ENCODE measurements at regions not wholly inside any gene's neighbourhood (a gene's known extent, or its start where the extent isn't known, plus 50 kb on each side); places are given as distances from the start of the nearest gene placed in this dataset.

- Histone ChIP-seq H2AFZ (ENCODE audit: insufficient read depth, low read depth, low read length, poor library complexity, severe bottlenecking) (no peak overlapping the region), H3K27ac (ENCODE audit: low read depth in 1 of 2, low read length in 2 of 2) (no peak overlapping the region), H3K4me2 (replicated peaks; ENCODE audit: extremely low read depth, low read length, poor library complexity, severe bottlenecking) (no peak overlapping the region), H3K9ac (ENCODE audit: insufficient read depth, low read length, poor library complexity, severe bottlenecking) (no peak overlapping the region), H3K36me3 (replicated peaks in 1 of 2; ENCODE audit: control insufficient read depth in 1 of 2, insufficient read depth in 2 of 2, low read length in 2 of 2) (no peaks in the 10 kb centered on the region), H4K20me1 (ENCODE audit: insufficient read depth, low read length) (no peaks in the 10 kb centered on the region), H3K27me3 (ENCODE audit: control insufficient read depth in 2 of 2, insufficient read depth in 2 of 2, low read length in 2 of 2) (no peaks in the 10 kb centered on the region), H3K4me1 (ENCODE audit: control insufficient read depth in 1 of 2, insufficient read depth in 2 of 2, low read length in 2 of 2) (no peaks in the 10 kb centered on the region), H3K9me3 (replicated peaks in 1 of 2; ENCODE audit: control insufficient read depth in 1 of 2, insufficient read depth in 1 of 2, low read length in 2 of 2) (no peaks in the 10 kb centered on the region), H3K79me2 (ENCODE audit: insufficient read depth, low read length) (no peaks in the 10 kb centered on the region), H3K4me3 (replicated peaks in 1 of 3; ENCODE audit: low read depth in 2 of 3, low read length in 3 of 3) (no peak overlapping the region)
- H3K9me3 Mint-ChIP-seq = peaks cover 0 to 11% (median 5%) of the 10 kb centered on the region in 7 donors
- H3K27ac Mint-ChIP-seq = no peak overlapping the region
- H3K36me3 Mint-ChIP-seq = no peaks in the 10 kb centered on the region
- intact Hi-C loops (cut with micrococcal nuclease) = no loop called here
- DNase-seq = no peak
- WGBS (ENCODE audit: insufficient coverage) = no CpG with 5 or more reads among the region's 4 CpGs
- TF ChIP-seq CTCF (IDR thresholded peaks at IDR 0.05) = no peak
- H3K4me3 Mint-ChIP-seq = no peak overlapping the region
- no peaks in the 10 kb centered on the region for H3K4me1 Mint-ChIP-seq
- peaks cover 2 to 5% (median 3%) of the 10 kb centered on the region in 3 donors for H3K27me3 Mint-ChIP-seq (ENCODE audit: low read depth in 3 of 3)
Measured at GRCh38 chr1:181369416-181369815, 113.9 kb upstream of the CACNA1E start.

GRCh38 chr1:181383695-181384094 lies 99.6 kb upstream of the CACNA1E start:
- H2AFZ ChIP-seq (ENCODE audit: insufficient read depth, low read depth, low read length, poor library complexity, severe bottlenecking) = no peak overlapping the region
- H3K27ac Mint-ChIP-seq = no peak overlapping the region
- no peak overlapping the region for H3K27ac ChIP-seq (ENCODE audit: low read depth in 1 of 2, low read length in 2 of 2)
- no peaks in the 10 kb centered on the region for H3K36me3 Mint-ChIP-seq
- peak in 1 of 3 donors; percentile 6 for DNase-seq
- no peaks in the 10 kb centered on the region for H3K4me1 ChIP-seq (ENCODE audit: control insufficient read depth in 1 of 2, insufficient read depth in 2 of 2, low read length in 2 of 2)
- peaks cover 0 to 6% (median 2%) of the 10 kb centered on the region in 7 donors for H3K9me3 Mint-ChIP-seq
- WGBS (ENCODE audit: insufficient coverage) = 24% methylated on average over 4 of the region's 6 CpGs
- H3K4me3 ChIP-seq (replicated peaks in 1 of 3; ENCODE audit: low read depth in 2 of 3, low read length in 3 of 3) = no peak overlapping the region
- H3K4me1 Mint-ChIP-seq = no peaks in the 10 kb centered on the region
- peaks cover 4 to 8% (median 7%) of the 10 kb centered on the region in 3 donors for H3K27me3 Mint-ChIP-seq (ENCODE audit: low read depth in 3 of 3)
- H3K9ac ChIP-seq (ENCODE audit: insufficient read depth, low read length, poor library complexity, severe bottlenecking) = no peak overlapping the region
- H3K79me2 ChIP-seq (ENCODE audit: insufficient read depth, low read length) = no peaks in the 10 kb centered on the region
- H3K27me3 ChIP-seq (ENCODE audit: control insufficient read depth in 2 of 2, insufficient read depth in 2 of 2, low read length in 2 of 2) = no peaks in the 10 kb centered on the region
- H3K4me2 ChIP-seq (replicated peaks; ENCODE audit: extremely low read depth, low read length, poor library complexity, severe bottlenecking) = no peak overlapping the region
- TF ChIP-seq CTCF (IDR thresholded peaks at IDR 0.05) = no peak
- H3K4me3 Mint-ChIP-seq = no peak overlapping the region
- intact Hi-C loops (cut with micrococcal nuclease) = no loop called here
- no peaks in the 10 kb centered on the region for H4K20me1 ChIP-seq (ENCODE audit: insufficient read depth, low read length)
- H3K36me3 ChIP-seq (replicated peaks in 1 of 2; ENCODE audit: control insufficient read depth in 1 of 2, insufficient read depth in 2 of 2, low read length in 2 of 2) = no peaks in the 10 kb centered on the region
- no peaks in the 10 kb centered on the region for H3K9me3 ChIP-seq (replicated peaks in 1 of 2; ENCODE audit: control insufficient read depth in 1 of 2, insufficient read depth in 1 of 2, low read length in 2 of 2)

Measured in CD14-positive monocyte (primary cell).